ENCODE measurements at regions not wholly inside any gene's neighbourhood (a gene's known extent, or its start where the extent isn't known, plus 50 kb on each side); places are given as distances from the start of the nearest gene placed in this dataset.

GRCh38 chr4:41802590-41802989, 54.1 kb upstream of the PHOX2B start:
- TF ChIP-seq, protein P1, sequence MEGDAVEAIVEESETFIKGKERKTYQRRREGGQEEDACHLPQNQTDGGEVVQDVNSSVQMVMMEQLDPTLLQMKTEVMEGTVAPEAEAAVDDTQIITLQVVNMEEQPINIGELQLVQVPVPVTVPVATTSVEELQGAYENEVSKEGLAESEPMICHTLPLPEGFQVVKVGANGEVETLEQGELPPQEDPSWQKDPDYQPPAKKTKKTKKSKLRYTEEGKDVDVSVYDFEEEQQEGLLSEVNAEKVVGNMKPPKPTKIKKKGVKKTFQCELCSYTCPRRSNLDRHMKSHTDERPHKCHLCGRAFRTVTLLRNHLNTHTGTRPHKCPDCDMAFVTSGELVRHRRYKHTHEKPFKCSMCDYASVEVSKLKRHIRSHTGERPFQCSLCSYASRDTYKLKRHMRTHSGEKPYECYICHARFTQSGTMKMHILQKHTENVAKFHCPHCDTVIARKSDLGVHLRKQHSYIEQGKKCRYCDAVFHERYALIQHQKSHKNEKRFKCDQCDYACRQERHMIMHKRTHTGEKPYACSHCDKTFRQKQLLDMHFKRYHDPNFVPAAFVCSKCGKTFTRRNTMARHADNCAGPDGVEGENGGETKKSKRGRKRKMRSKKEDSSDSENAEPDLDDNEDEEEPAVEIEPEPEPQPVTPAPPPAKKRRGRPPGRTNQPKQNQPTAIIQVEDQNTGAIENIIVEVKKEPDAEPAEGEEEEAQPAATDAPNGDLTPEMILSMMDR (IDR thresholded peaks at IDR 0.05; ENCODE audit: low read length) = no peak
- no peak for TF ChIP-seq EZH2 (optimal IDR thresholded peaks at IDR 0.05; ENCODE audit: low read depth, low read length)
